IPS-NIHi7 (cell line): ENCODE measurements at regions not wholly inside any gene's neighbourhood (a gene's known extent, or its start where the extent isn't known, plus 50 kb on each side); places are given as distances from the start of the nearest gene placed in this dataset.
A peak's percentile ranks its signal among the peaks of the same experiment; 100 is the strongest.
"Not testable (repeated sequence)": the region's sequence is repeated elsewhere in the genome, so short reads cannot be mapped to it uniquely, and the experiment has no call there.

Experiments
- DNase-seq: peaks from one replicate; pipeline ENCODE4 v3.0.0; 2012; ENCODE audit warnings: mixed read lengths; ENCODE audit errors: extremely low spot score

DNA sequence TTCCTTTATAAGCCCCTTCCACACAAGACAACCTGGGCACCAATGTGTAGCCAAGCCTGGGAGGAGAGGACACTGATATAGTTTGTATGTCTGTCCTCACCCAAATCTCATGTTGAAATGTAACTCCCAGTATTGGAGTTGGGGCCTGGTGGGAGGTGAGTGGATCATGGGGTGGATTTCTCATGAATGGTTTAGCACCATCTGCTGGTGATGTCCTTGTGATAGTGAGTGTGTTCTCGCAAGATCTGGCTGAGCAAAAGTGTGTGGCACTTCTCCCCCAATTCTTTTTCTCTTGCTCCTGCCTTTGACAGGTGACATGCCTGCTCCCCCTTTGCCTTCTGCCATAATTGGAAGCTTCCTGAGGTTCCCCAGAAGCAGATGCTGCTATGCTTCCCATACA, 135.8 kb downstream of the USP31 start:
- no peak for DNase-seq

DNA sequence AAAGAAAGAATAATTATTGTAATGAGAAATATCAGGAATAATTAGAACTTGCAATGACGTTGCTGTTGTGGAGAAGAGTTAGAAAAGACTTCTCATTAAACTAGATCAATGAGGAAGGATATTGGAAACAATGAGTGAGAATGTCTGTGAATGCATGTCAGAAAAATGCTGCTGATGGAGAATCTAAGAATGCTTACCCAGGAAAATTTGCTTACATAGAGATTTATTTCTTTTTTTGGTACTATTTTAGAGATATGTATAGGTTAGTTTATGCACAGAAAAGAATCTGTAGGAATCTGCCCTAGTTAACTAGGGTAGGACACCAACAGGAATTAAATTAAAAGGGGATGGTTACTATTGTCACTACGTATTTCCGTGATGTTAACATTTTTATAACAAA, 140.2 kb downstream of the USP31 start:
- no peak for DNase-seq

DNA sequence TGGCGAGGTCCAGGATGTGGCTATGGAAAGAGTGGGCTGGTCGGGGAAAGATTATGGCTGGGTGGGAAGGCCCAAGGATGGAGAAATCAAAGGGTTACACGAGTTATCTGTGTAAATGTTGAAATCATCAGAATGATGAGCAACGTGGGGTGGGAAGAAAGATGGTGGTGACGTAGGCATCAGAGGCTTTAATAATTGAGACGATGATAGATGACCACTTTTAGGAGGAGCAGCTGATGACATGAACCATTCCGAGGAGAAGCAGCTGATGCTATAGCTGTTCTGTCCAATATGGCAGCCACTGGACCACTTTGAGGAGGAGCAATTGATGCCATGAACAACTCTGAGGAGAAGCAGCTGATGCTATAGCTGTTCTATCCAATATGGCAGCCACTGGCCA, 141.2 kb downstream of the USP31 start:
- DNase-seq = no peak

DNA sequence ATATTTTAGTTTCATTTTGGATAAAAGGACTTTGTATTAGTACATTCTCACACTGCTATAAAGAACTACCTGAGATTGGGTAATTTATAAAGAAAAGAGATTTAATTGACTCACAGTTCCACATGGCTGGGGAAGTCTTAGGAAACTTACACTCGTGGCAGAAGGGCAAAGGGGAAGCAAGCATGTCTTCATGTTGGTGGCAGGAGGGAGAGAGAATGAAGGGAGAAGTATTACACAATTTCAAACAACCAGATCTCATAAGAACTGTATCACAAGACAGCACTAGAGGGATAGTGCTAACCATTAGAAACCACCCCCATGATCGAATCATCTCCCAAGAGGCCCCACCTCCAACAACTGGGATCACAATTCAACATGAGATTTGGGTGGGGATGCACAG, 142.9 kb downstream of the USP31 start:
- DNase-seq = no peak

DNA sequence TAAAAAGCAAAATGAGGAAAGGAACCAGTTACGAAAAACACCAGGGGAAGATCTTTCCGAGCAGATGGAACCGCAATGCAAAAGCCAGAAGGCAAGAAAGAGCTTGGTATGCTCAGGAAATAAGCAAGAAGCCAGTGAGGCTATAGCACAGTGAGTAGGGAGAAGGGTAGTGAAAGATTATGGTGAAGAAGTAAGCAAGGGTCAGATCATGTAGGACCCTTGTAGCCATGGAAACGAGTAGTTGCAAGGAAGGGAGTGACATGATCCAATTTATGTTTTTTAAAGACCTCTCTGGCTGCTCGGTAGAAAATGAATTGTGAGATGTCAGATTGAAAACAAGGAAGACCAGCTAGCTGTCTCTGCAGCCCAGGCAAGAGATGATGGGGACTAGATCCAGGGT, 143.3 kb downstream of the USP31 start:
- no peak for DNase-seq

DNA sequence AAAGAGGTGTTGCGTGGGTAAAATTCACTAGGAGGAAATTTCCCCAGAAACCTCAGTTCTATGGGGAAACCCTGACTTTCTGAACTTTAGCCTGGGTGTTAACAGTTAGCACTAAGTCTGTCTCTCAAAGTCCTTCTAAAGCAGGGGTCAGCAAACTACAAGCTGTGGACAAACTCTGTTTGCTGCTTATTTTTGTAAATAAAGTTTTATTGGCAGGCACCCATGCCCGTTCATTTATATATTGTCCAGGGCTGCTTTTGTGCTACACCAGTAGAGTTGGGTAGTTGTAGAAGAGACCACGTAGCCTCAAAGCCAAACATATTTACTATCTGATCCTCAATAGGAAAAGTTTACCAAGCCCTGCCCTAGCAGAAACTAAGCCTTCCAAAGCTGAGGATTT, 159.7 kb downstream of the USP31 start:
- no peak for DNase-seq

DNA sequence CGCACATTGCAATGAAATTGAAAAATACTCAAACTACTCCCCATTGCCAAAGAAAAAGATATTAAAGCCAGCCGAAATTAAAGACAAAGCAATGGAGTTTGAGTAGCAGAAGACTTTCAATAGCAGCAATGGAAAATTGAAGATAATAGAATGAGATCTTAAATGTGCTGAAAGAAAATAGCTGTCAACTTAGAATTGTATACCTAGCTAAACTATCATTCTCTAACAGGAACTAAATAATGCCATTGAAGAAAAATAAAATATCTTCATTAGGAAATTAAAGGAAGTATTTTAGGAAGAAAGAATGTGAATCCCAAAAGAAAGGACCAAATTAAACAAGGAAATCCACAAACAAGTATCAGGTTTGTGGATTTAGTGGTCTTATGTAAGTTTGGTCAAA, 165.6 kb downstream of the USP31 start:
- DNase-seq = no peak

DNA sequence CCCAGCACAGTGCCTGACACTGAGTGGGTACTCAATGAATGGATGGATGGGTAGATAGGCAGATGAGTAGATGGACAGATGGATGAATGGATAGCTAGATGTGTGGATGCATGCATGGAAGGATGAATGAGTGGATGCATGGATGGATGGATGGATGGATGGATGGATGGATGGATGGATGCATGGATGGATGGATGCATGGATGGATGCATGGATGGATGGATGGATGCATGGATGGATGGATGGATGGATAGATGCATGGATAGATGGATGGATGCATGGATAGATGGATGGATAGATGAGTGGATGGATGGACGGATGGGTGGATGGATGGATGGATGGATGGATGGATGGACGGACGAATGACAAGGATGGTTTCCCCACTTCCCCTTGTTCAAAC, 166.6 kb downstream of the HS3ST2 start:
- not testable (repeated sequence) for DNase-seq

DNA sequence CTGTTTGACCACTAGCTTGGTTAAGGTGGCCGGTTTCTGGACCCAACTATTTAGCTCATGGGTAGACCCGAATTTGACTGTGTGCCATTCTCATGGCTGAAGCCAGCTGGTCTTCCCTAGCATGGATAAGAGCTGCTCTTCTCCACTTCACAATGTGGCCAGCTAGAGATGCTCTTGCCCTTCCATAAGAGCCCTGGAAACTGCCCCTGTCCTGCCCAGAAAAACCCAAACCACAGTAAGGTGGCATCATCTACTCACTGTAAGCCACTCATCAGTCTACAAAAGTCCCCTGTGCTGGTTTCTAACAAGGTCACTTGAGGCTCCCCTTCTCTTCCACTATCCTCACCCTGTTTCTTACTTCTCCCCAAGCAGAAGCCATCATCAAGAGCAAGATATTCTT, 165.1 kb downstream of the HS3ST2 start:
- no peak for DNase-seq

DNA sequence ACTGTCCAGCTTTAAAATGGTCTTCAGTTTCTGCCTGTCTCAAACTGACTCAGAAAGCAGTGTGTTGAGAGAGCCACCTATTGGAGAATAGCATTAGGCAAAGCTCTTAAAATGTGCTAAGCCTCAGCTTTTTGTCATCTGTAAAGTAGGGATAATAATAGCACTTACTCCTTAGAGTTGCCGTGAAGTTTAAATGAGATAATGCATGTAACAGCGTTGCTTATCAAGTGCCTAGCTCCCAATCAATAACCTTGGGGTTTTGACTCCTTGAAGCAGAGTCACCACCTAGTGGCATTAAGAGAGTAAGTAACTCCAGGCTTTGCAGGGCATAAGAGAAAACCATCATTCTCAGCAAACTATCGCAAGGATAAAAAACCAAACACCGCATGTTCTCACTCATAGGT, 163.3 kb downstream of the HS3ST2 start:
- DNase-seq = peak; percentile 37

DNA sequence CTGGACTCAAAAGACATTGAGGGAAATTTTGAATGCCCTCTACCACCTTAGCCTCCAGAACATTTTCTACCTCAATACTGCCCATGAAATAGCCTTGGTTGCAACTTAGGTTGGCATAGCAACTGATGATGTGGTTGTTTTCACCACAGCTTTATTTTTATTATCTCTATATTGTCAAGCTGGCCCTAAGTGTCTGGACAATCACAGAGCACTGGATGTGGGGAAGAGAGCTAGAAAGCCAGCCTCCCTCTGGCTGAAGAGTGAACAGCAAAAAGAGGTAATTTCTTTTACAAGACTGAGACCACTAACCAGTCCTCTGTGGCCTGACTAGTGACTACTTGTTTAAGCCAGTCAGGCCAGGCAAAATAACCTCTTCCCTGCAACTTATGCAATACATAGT, 159.6 kb downstream of the HS3ST2 start:
- DNase-seq = no peak

DNA sequence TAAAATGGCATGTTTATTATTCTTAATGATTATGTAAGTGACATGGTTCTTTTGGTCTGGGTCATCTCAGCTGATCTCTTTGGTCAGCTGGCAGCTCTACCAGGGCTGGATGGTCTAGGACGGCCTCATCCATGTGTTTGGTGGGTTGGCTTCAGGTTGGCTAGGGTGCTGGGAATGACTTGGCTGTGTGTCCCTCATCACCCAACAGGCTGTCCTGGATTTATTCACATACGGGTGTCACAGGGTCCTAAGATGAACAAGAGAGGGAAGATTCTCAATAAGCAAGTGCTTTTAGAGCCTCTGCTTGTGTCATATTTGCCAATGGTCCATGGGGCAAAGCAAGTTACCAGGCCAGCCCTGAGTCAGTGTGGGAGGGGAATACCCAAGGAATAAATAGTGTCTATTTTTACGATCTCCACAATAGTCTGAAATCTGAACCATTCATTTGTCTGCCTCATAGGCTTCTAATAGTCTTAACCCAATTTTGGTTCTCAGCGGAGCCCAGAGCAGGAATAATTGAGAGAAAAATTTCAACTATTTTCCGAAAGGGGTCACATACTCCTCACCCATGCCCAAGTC, 157.5 kb downstream of the HS3ST2 start:
- DNase-seq = no peak

DNA sequence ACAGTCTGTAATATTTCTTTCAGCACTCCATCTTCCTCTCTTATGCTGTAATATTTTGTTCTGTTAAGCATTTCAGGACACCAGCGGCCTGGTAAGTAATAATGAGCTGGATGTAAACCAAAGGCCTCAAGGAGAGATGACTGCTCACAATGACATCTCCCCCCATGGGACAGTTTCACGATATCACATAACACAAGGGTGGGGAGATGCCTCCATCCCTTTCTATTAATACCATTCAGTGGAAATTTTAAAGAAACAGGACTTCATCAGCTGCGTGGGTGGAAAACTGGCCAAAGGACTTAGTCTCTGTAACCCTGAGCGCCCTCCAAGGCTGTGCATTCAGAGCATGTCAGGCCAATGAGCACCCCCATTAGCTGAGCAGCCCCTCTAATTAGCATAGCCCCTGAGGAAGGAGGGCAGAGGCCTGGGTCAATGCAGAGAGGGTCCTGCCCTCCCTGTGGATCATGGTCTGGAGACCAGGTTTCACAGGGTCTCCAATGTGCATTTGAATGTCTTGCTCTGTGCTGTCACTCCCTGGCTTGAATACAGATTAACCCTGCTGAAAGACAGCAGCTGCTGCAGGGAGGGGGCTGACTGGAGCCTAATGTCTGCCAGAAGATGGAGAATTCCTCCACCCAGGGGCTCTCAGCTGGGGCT, 156.4 kb downstream of the HS3ST2 start:
- DNase-seq = peak; percentile 26

DNA sequence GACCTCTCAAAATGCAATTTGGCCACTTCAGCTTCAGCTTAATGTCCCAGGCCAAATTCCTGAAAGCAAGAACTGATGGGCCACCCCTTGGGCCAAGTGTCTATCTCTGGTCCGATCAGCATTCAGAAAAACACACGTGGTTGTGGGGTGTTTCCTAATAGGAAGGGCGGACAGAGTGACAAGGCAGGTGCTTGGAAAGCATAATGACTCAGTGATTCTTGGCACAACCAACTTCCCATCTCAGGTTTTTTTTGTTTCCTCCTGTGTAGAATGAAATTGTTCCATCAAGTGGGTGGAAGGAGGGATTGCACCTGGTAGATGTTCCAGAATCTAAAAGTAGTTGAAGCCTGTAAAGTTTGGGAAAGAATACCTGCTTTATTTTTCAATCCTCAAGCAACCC, 155.6 kb downstream of the HS3ST2 start:
- DNase-seq = no peak

DNA sequence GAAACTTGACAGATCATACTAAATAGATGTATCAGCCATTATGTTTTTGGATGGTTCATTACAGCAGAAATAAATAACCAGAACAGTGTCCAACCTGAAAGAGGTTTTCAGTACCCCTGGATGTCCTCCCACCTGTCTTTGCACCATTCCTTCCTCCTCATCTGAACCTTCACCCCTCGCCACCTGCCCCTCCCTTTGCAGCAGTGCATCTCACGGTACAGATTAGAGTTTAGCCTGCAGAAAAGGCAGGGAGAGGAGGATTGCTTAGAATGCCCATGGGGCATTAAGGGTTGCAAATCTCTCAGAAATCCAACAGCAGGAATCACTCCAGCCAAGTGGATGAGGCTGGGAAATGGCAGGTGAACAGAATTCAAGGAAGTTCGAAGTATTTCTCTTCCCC, 155.0 kb downstream of the HS3ST2 start:
- DNase-seq = no peak

DNA sequence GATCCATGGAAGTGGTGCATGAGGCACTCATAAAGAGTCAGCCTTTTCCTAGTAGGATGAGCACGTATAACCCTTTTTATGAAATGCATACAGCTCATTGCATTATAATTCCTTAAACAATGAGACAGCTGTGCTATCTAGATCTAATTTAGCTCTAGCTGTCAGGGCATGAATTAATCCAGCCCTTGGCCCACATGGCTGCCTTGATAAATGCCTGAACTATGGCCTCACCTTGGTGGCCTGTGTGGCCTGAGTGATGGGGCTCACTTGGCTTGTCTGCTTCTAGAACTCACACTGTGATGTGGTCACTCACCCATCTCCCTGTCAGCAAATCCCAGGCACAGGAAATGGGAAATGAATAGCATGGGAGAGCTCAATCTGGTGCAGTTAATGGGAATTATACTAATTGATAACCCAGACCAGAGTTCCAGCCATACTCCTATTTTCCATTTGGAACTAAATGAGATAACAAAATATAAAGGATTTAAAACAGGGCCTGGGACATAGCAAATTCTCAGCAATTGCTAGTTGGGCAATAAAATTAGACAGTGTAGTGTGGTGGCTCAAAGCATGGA, 153.6 kb downstream of the HS3ST2 start:
- no peak for DNase-seq
